ENCODE measurements at regions not wholly inside any gene's neighbourhood (a gene's known extent, or its start where the extent isn't known, plus 50 kb on each side); places are given as distances from the start of the nearest gene placed in this dataset.

GRCh38 chr7:21361413-21362125, 66.3 kb upstream of the SP4 start:
- no peak for DNase-seq (ENCODE audit: low read depth in 2 of 2)

DNA sequence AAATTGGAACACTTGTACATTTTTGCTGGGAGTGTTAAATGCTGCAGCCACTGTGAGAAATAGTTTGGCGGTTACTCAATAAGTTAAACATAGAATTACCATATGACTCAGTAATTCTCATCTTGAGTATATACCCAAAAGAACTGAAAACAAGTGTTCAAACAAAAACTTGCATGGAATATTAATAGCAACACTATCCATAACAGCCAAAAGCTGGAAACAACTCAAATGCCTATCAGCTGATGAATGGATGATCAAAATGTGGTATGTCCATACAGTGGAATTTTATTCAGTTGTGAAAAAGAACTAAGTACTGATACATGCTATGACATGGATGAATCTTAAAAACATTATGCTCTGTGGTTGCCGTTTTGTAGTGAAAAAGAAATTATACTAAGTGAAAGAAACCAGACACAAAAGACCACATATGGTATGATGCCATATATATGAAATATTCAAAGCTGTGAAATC, 63.0 kb upstream of the SP4 start:
- no peak for DNase-seq (ENCODE audit: low read depth in 2 of 2)

- no peak for DNase-seq (ENCODE audit: low read depth in 2 of 2)
These were observed 61.8 kb upstream of the SP4 start for GRCh38 chr7:21365866-21366624.

DNA sequence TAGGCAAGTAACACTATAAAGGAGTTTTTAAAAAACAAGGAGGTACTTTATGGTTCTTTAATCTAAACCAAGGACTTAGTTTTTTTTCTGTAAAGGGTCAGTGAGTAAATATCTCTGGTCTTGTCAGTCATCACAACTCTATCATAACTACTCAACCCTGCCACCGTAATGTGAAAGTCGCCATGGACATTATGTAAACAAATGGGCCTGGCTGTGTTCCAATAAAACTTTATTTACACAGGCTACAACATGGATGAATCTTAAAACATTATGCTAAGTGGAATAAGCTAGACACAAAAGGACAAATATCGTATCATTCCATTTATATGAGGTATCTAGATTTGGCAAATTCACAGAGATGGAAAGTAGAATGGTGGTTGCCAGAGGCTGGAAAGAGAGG, 60.8 kb upstream of the SP4 start:
- DNase-seq (ENCODE audit: low read depth in 2 of 2): no peak

GRCh38 chr7:21367537-21367936, 60.3 kb upstream of the SP4 start:
- DNase-seq (ENCODE audit: low read depth in 2 of 2): no peak

- no peak for DNase-seq (ENCODE audit: low read depth in 2 of 2)
These were observed 59.6 kb upstream of the SP4 start for GRCh38 chr7:21368317-21368716.

- DNase-seq (ENCODE audit: low read depth in 2 of 2): no peak
These were observed 57.5 kb upstream of the SP4 start for GRCh38 chr7:21370283-21370982.

DNA sequence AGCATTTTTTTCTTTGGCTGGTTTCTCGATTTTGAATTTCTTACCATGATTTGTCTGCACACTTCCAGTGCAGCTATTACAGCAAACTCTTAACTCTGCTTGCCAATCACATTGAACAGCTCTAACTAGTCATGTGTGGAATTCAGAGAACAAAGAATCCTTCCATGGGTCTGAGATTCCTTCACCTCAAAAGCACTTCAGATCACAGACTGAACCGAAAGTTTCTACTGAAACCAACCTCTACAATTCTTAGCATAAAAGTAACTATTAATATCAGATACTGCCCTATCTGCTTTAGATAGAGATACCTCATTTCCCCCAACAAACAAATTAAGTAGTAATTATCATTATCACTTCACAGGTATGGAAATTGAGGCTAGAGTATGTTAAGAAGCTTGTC, 56.5 kb upstream of the SP4 start:
- no peak for DNase-seq (ENCODE audit: low read depth in 2 of 2)

GRCh38 chr7:21373031-21373430, 54.9 kb upstream of the SP4 start:
- DNase-seq (ENCODE audit: low read depth in 2 of 2): no peak

DNA sequence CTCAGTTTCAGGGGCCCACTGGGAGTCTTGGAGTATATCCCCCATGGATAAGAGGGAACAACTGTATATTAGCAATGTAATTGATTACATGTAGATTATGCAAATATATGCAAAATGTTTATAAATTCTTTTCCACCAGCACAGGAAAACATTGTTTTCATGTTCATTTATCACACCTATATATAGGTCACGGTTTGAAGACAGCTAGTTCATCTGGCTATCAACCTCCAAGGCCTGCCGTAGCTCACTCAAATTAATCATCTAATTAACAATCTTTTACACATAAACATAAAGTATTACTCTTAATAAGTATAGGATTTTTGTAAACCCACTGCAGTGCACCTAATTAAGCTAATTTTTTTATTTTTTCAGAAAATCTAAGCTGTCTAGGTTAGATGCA, 53.7 kb upstream of the SP4 start:
- no peak for DNase-seq (ENCODE audit: low read depth in 2 of 2)

- no peak for DNase-seq (ENCODE audit: low read depth in 2 of 2)
These were observed 50.3 kb upstream of the SP4 start for GRCh38 chr7:21377545-21377944.
